GM21360 (cell line): ENCODE measurements at regions not wholly inside any gene's neighbourhood (a gene's known extent, or its start where the extent isn't known, plus 50 kb on each side); places are given as distances from the start of the nearest gene placed in this dataset.
"Not testable (repeated sequence)": the region's sequence is repeated elsewhere in the genome, so short reads cannot be mapped to it uniquely, and the experiment has no call there.

Experiments
- ATAC-seq: cut with Tn5 transposase; IDR thresholded peaks from one replicate; pipeline ENCODE4 v1.9.1; 2021; ENCODE audit warnings: mild to moderate bottlenecking, moderate library complexity; ENCODE audit not compliant: unreplicated experiment

GRCh38 chr14:83566567-83566966 lies 1963.4 kb upstream of the FLRT2 start:
- no peak for ATAC-seq

- ATAC-seq = no peak
Measured at GRCh38 chr14:83568141-83568540, 1961.8 kb upstream of the FLRT2 start.

- no peak for ATAC-seq
Measured at GRCh38 chr14:83575301-83575700, 1954.6 kb upstream of the FLRT2 start.

GRCh38 chr14:83583201-83583600 lies 1946.7 kb upstream of the FLRT2 start:
- no peak for ATAC-seq

GRCh38 chr14:83594874-83595273 lies 1935.1 kb upstream of the FLRT2 start:
- ATAC-seq = no peak

- no peak for ATAC-seq
Measured at GRCh38 chr14:83607682-83608081, 1922.3 kb upstream of the FLRT2 start.

- ATAC-seq = no peak
Measured at GRCh38 chr14:83611491-83611890, 1918.5 kb upstream of the FLRT2 start.

GRCh38 chr14:83611906-83612390 lies 1918.0 kb upstream of the FLRT2 start:
- ATAC-seq = no peak

GRCh38 chr14:83614956-83615355 lies 1915.0 kb upstream of the FLRT2 start:
- ATAC-seq = no peak

GRCh38 chr14:83624541-83624940 lies 1905.4 kb upstream of the FLRT2 start:
- no peak for ATAC-seq

GRCh38 chr14:83632375-83632774 lies 1897.6 kb upstream of the FLRT2 start:
- no peak for ATAC-seq

- ATAC-seq = no peak
Measured at GRCh38 chr14:83638748-83639504, 1891.0 kb upstream of the FLRT2 start.

- not testable (repeated sequence) for ATAC-seq
Measured at GRCh38 chr14:83639505-83639875, 1890.5 kb upstream of the FLRT2 start.

GRCh38 chr14:83646228-83646627 lies 1883.7 kb upstream of the FLRT2 start:
- no peak for ATAC-seq

- no peak for ATAC-seq
Measured at GRCh38 chr14:83660597-83660996, 1869.3 kb upstream of the FLRT2 start.

GRCh38 chr14:83664389-83664788 lies 1865.6 kb upstream of the FLRT2 start:
- ATAC-seq = no peak

GRCh38 chr14:83689265-83689664 lies 1840.7 kb upstream of the FLRT2 start:
- ATAC-seq = no peak

GRCh38 chr14:83697099-83697498 lies 1832.8 kb upstream of the FLRT2 start:
- ATAC-seq = no peak

GRCh38 chr14:83702619-83703018 lies 1827.3 kb upstream of the FLRT2 start:
- ATAC-seq = no peak

- ATAC-seq = no peak
Measured at GRCh38 chr14:83706231-83706954, 1823.6 kb upstream of the FLRT2 start.

- ATAC-seq = no peak
Measured at GRCh38 chr14:83707056-83707455, 1822.9 kb upstream of the FLRT2 start.

GRCh38 chr14:83709116-83709515 lies 1820.8 kb upstream of the FLRT2 start:
- no peak for ATAC-seq
